ENCODE measurements at regions not wholly inside any gene's neighbourhood (a gene's known extent, or its start where the extent isn't known, plus 50 kb on each side); places are given as distances from the start of the nearest gene placed in this dataset.

GRCh38 chr10:4199196-4199595, 414.2 kb upstream of the KLF6 start:
- H3K36me3 ChIP-seq (ENCODE audit: low read depth), result no peaks in the 10 kb centered on the region
- H3K9me3 ChIP-seq (ENCODE audit: insufficient read depth, low read depth), result no peaks in the 10 kb centered on the region
- H3K4me2 ChIP-seq, result no peak overlapping the region
- POLR2A ChIA-PET (ENCODE audit: unreplicated experiment), result no interaction called here
- H3F3A ChIP-seq (ENCODE audit: insufficient read depth, low read depth), result no peaks in the 10 kb centered on the region
- TF ChIP-seq EZH2 (IDR thresholded peaks at IDR 0.05; ENCODE audit: low read depth) (no peak), CTCF (conservative IDR thresholded peaks at IDR 0.05) (no peak)
- no peak overlapping the region for H2AFZ ChIP-seq
- H3K27ac ChIP-seq, result no peak overlapping the region
- DNase-seq, result no peak
- H4K20me1 ChIP-seq (ENCODE audit: insufficient read depth), result no peaks in the 10 kb centered on the region
- no peaks in the 10 kb centered on the region for H3K4me1 ChIP-seq (replicated peaks; ENCODE audit: insufficient read depth)
- CTCF ChIA-PET, result no interaction called here
- no peaks in the 10 kb centered on the region for H3K9me2 ChIP-seq (ENCODE audit: insufficient read depth)
- no TSS peak for BruUV-seq (replicated peaks)
- H3K27me3 ChIP-seq (ENCODE audit: insufficient read depth, low read depth), result no peaks in the 10 kb centered on the region
- no peaks in the 10 kb centered on the region for H3K79me2 ChIP-seq (ENCODE audit: low read depth)
- intact Hi-C loops (cut with micrococcal nuclease; ENCODE audit: unreplicated experiment), result no loop called here
- H3K4me3 ChIP-seq, result no peak overlapping the region

GRCh38 chr10:4198216-4198615, 413.2 kb upstream of the KLF6 start:
- Histone ChIP-seq H3K4me3 (no peak overlapping the region), H2AFZ (no peak overlapping the region), H3F3A (ENCODE audit: insufficient read depth, low read depth) (no peaks in the 10 kb centered on the region), H3K4me2 (no peak overlapping the region), H3K36me3 (ENCODE audit: low read depth) (no peaks in the 10 kb centered on the region), H3K9me3 (ENCODE audit: insufficient read depth, low read depth) (no peaks in the 10 kb centered on the region), H3K27ac (no peak overlapping the region), H4K20me1 (ENCODE audit: insufficient read depth) (no peaks in the 10 kb centered on the region), H3K27me3 (ENCODE audit: insufficient read depth, low read depth) (no peaks in the 10 kb centered on the region), H3K9me2 (ENCODE audit: insufficient read depth) (no peaks in the 10 kb centered on the region), H3K79me2 (ENCODE audit: low read depth) (no peaks in the 10 kb centered on the region), H3K4me1 (replicated peaks; ENCODE audit: insufficient read depth) (no peaks in the 10 kb centered on the region)
- POLR2A ChIA-PET (ENCODE audit: unreplicated experiment), result no interaction called here
- BruUV-seq (replicated peaks), result no TSS peak
- CTCF ChIA-PET, result no interaction called here
- intact Hi-C loops (cut with micrococcal nuclease; ENCODE audit: unreplicated experiment), result no loop called here
- no peak for DNase-seq
- TF ChIP-seq CTCF (conservative IDR thresholded peaks at IDR 0.05), result no peak
- TF ChIP-seq EZH2 (IDR thresholded peaks at IDR 0.05; ENCODE audit: low read depth), result no peak

GRCh38 chr10:4197676-4198075, 412.7 kb upstream of the KLF6 start:
- CTCF ChIA-PET, result no interaction called here
- intact Hi-C loops (cut with micrococcal nuclease; ENCODE audit: unreplicated experiment), result no loop called here

More at GRCh38 chr10:4197676-4198075, 412.7 kb upstream of the KLF6 start:
- Histone ChIP-seq H4K20me1 (ENCODE audit: insufficient read depth) (no peaks in the 10 kb centered on the region), H3K79me2 (ENCODE audit: low read depth) (no peaks in the 10 kb centered on the region), H3K4me3 (no peak overlapping the region), H3K27me3 (ENCODE audit: insufficient read depth, low read depth) (no peaks in the 10 kb centered on the region), H3K27ac (no peak overlapping the region), H3K4me1 (replicated peaks; ENCODE audit: insufficient read depth) (no peaks in the 10 kb centered on the region), H3K4me2 (no peak overlapping the region), H3F3A (ENCODE audit: insufficient read depth, low read depth) (no peaks in the 10 kb centered on the region), H3K9me3 (ENCODE audit: insufficient read depth, low read depth) (no peaks in the 10 kb centered on the region), H3K36me3 (ENCODE audit: low read depth) (no peaks in the 10 kb centered on the region), H3K9me2 (ENCODE audit: insufficient read depth) (no peaks in the 10 kb centered on the region), H2AFZ (no peak overlapping the region)
- POLR2A ChIA-PET (ENCODE audit: unreplicated experiment), result no interaction called here
- no TSS peak for BruUV-seq (replicated peaks)
- no peak for DNase-seq
- no peak for TF ChIP-seq CTCF (conservative IDR thresholded peaks at IDR 0.05)
- no peak for TF ChIP-seq EZH2 (IDR thresholded peaks at IDR 0.05; ENCODE audit: low read depth)
